H9 (cell line): ENCODE measurements at regions not wholly inside any gene's neighbourhood (a gene's known extent, or its start where the extent isn't known, plus 50 kb on each side); places are given as distances from the start of the nearest gene placed in this dataset.
"Not testable (repeated sequence)": the region's sequence is repeated elsewhere in the genome, so short reads cannot be mapped to it uniquely, and the experiment has no call there.

Experiments
- DNase-seq: peaks from one replicate; pipeline ENCODE4 v3.0.0-alpha.2; 2017
- H2AFZ ChIP-seq: one replicate; pipeline ENCODE4 v1.6.1; 2013; ENCODE audit warnings: mild to moderate bottlenecking, low read length, control low read depth, moderate library complexity
- H2AK5ac ChIP-seq: 2 replicates; pipeline ENCODE4 v1.6.1; 2013; ENCODE audit warnings: low read length, control low read depth, mixed read lengths; ENCODE audit not compliant: insufficient read length
- H2BK120ac ChIP-seq: one replicate; pipeline ENCODE4 v1.6.1; 2013; ENCODE audit warnings: low read depth, mild to moderate bottlenecking, low read length, control low read depth, inconsistent platforms; ENCODE audit not compliant: poor library complexity, severe bottlenecking
- H2BK12ac ChIP-seq: 2 replicates; pipeline ENCODE4 v1.6.1; 2013; ENCODE audit warnings: low read length, control low read depth, mixed read lengths, low read depth; ENCODE audit not compliant: insufficient read length
- H2BK15ac ChIP-seq: 2 replicates; pipeline ENCODE4 v1.6.1; 2013; ENCODE audit warnings: low read depth, low read length, control low read depth
- H2BK20ac ChIP-seq: one replicate; pipeline ENCODE4 v1.6.1; 2013; ENCODE audit warnings: low read depth, mild to moderate bottlenecking, low read length, control low read depth, inconsistent platforms; ENCODE audit not compliant: poor library complexity, severe bottlenecking
- H2BK5ac ChIP-seq: 2 replicates; pipeline ENCODE4 v1.6.1; 2013; ENCODE audit warnings: low read length, control low read depth, mixed read lengths; ENCODE audit not compliant: insufficient read length
- H3K14ac ChIP-seq: 2 replicates; pipeline ENCODE4 v1.6.1; 2013; ENCODE audit warnings: low read length, control low read depth; ENCODE audit not compliant: insufficient read depth
- H3K18ac ChIP-seq: 2 replicates; pipeline ENCODE4 v1.6.1; 2013; ENCODE audit warnings: low read depth, mild to moderate bottlenecking, mixed read lengths, low read length, control low read depth; ENCODE audit not compliant: insufficient read length
- H3K23ac ChIP-seq: 2 replicates; pipeline ENCODE4 v1.6.1; 2013; ENCODE audit warnings: low read length, control low read depth, mixed read lengths, low read depth; ENCODE audit not compliant: insufficient read length
- H3K23me2 ChIP-seq: 2 replicates; pipeline ENCODE4 v1.6.1; 2013; ENCODE audit warnings: low read depth, mild to moderate bottlenecking, mixed read lengths, low read length, control low read depth; ENCODE audit not compliant: insufficient read length, poor library complexity, severe bottlenecking
- H3K27ac ChIP-seq: 2 replicates; pipeline ENCODE4 v1.5.1; 2013; ENCODE audit warnings: low read length, control low read depth, mixed read lengths, low read depth; ENCODE audit not compliant: insufficient read length
- H3K27me3 ChIP-seq: 2 replicates; pipeline ENCODE4 v1.6.1; 2013; ENCODE audit warnings: low read length, control low read depth, inconsistent platforms; ENCODE audit not compliant: insufficient read depth
- H3K4ac ChIP-seq: 2 replicates; pipeline ENCODE4 v1.6.1; 2013; ENCODE audit warnings: low read depth, mild to moderate bottlenecking, control low read depth, inconsistent platforms, low read length, moderate library complexity
- H3K4me1 ChIP-seq: 2 replicates; pipeline ENCODE4 v1.6.1; 2013; ENCODE audit warnings: low read length, control low read depth, inconsistent platforms; ENCODE audit not compliant: insufficient read depth
- H3K4me2 ChIP-seq: 2 replicates; pipeline ENCODE4 v1.6.1; 2013; ENCODE audit warnings: low read length, control low read depth, mixed read lengths; ENCODE audit not compliant: insufficient read length, insufficient read depth
- H3K56ac ChIP-seq: 2 replicates; pipeline ENCODE4 v1.6.1; 2013; ENCODE audit warnings: low read depth, mild to moderate bottlenecking, mixed read lengths, low read length, control low read depth; ENCODE audit not compliant: insufficient read length
- H3K79me1 ChIP-seq: 2 replicates; pipeline ENCODE4 v1.6.1; 2013; ENCODE audit warnings: low read depth, mild to moderate bottlenecking, moderate library complexity, low read length, control low read depth, inconsistent platforms; ENCODE audit not compliant: insufficient read depth, poor library complexity, severe bottlenecking
- H3K79me2 ChIP-seq: 2 replicates; pipeline ENCODE4 v1.6.1; 2013; ENCODE audit warnings: low read length, control low read depth, inconsistent platforms; ENCODE audit not compliant: insufficient read depth
- H3K9ac ChIP-seq: 2 replicates; pipeline ENCODE4 v1.6.1; 2013; ENCODE audit warnings: low read length, control low read depth, mixed read lengths; ENCODE audit not compliant: insufficient read length; ENCODE audit errors: extremely low read depth
- H3K9me3 ChIP-seq: one replicate; pipeline ENCODE4 v1.6.1; 2013; ENCODE audit warnings: low read depth, low read length, inconsistent platforms; ENCODE audit not compliant: control insufficient read depth
- H3T11ph ChIP-seq: one replicate; pipeline ENCODE4 v1.6.1; 2013; ENCODE audit warnings: mild to moderate bottlenecking, low read length, control low read depth, inconsistent platforms
- H4K20me1 ChIP-seq: one replicate; pipeline ENCODE4 v1.6.1; 2013; ENCODE audit not compliant: control insufficient read depth, insufficient read length, insufficient read depth
- H4K5ac ChIP-seq: 2 replicates; pipeline ENCODE4 v1.6.1; 2013; ENCODE audit warnings: low read depth, mild to moderate bottlenecking, mixed read lengths, low read length, control low read depth; ENCODE audit not compliant: insufficient read length
- H4K8ac ChIP-seq: replicated peaks from 2 replicates; pipeline ENCODE4 v1.6.1; 2013; ENCODE audit warnings: low read length, control low read depth, mixed read lengths, low read depth; ENCODE audit not compliant: insufficient read length
- H4K91ac ChIP-seq: 2 replicates; pipeline ENCODE4 v1.6.1; 2013; ENCODE audit warnings: low read depth, mild to moderate bottlenecking, moderate library complexity, mixed read lengths, low read length, control low read depth; ENCODE audit not compliant: insufficient read length
- H3K27ac Mint-ChIP-seq, 3 experiments: 2 replicates in 2 of 3; 3 replicates in 1 of 3; pipeline ENCODE4 v1.8.0; 2020 to 2021; ENCODE audit warnings: mixed read lengths in 3 of 3, mild to moderate bottlenecking in 1 of 3, moderate library complexity in 1 of 3
- H3K27me3 Mint-ChIP-seq: 2 replicates; pipeline ENCODE4 v1.8.0; 2021; ENCODE audit warnings: low read depth, mild to moderate bottlenecking, moderate library complexity, mixed read lengths
- H3K36me3 Mint-ChIP-seq, 3 experiments: 2 replicates in 2 of 3; 3 replicates in 1 of 3; pipeline ENCODE4 v1.8.0; 2020 to 2021; ENCODE audit warnings: low read depth in 3 of 3, mixed read lengths in 3 of 3; ENCODE audit not compliant: insufficient read depth in 1 of 3
- H3K4me1 Mint-ChIP-seq, 2 experiments: 2 replicates each; pipeline ENCODE4 v1.8.0; 2020; ENCODE audit warnings: mixed read lengths in 2 of 2
- H3K4me3 Mint-ChIP-seq, 2 experiments: 2 replicates in 1 of 2; 3 replicates in 1 of 2; pipeline ENCODE4 v1.8.0; 2020 to 2021; ENCODE audit warnings: mild to moderate bottlenecking in 2 of 2, mixed read lengths in 2 of 2, moderate library complexity in 1 of 2
- H3K9me3 Mint-ChIP-seq, 2 experiments: 2 replicates in 1 of 2; 3 replicates in 1 of 2; pipeline ENCODE4 v1.8.0; 2020; ENCODE audit warnings: mild to moderate bottlenecking in 2 of 2, mixed read lengths in 2 of 2, moderate library complexity in 1 of 2
- CTCF ChIP-seq: fragments of 200-600 bp; sonication (generic); conservative IDR thresholded peaks from 3 replicates; pipeline ENCODE4 v1.8.0; 2021; ENCODE audit warnings: antibody characterized with exemption, mild to moderate bottlenecking
- WGBS: extraction: QIAGEN DNeasy Blood & Tissue Kit; methylation state at CpG from one replicate; pipeline ENCODE4 v1.1.7; 2013; ENCODE audit warnings: missing lambda C conversion rate, low lambda C conversion rate, mixed read lengths; ENCODE audit not compliant: insufficient read length; ENCODE audit errors: extremely low coverage; 5-methylcytosine and 5-hydroxymethylcytosine counted together

GRCh38 chr13:105672881-105673280 lies 862.6 kb downstream of the EFNB2 start:
- H3K14ac ChIP-seq: no peak overlapping the region
- no peak overlapping the region for H2BK15ac ChIP-seq
- no peak overlapping the region for H2BK20ac ChIP-seq
- H2BK120ac ChIP-seq: no peak overlapping the region
- H3K9me3 Mint-ChIP-seq: no peaks in the 10 kb centered on the region; a peak in 1 of 5 replicates
- no peak overlapping the region for H3K9ac ChIP-seq
- H3K27ac Mint-ChIP-seq: no peak overlapping the region
- H3K23me2 ChIP-seq: no peaks in the 10 kb centered on the region
- H4K91ac ChIP-seq: no peak overlapping the region
- H3K4me1 ChIP-seq: no peaks in the 10 kb centered on the region
- H4K8ac ChIP-seq: no peak overlapping the region
- H3K4me1 Mint-ChIP-seq: no peaks in the 10 kb centered on the region
- H3K4ac ChIP-seq: no peak overlapping the region
- H3T11ph ChIP-seq: no peak overlapping the region
- H3K79me1 ChIP-seq: no peaks in the 10 kb centered on the region
- H3K36me3 Mint-ChIP-seq: no peaks in the 10 kb centered on the region
- no peak for TF ChIP-seq CTCF
- no peak for DNase-seq
- H2AFZ ChIP-seq: no peak overlapping the region
- no peak overlapping the region for H3K27ac ChIP-seq
- H3K27me3 Mint-ChIP-seq: peaks cover 2% of the 10 kb centered on the region
- H2BK5ac ChIP-seq: no peak overlapping the region
- WGBS: no CpG with 5 or more reads among the region's 4 CpGs
- no peaks in the 10 kb centered on the region for H4K20me1 ChIP-seq
- no peak overlapping the region for H3K23ac ChIP-seq
- H2BK12ac ChIP-seq: no peak overlapping the region
- H3K4me2 ChIP-seq: no peak overlapping the region
- no peak overlapping the region for H2AK5ac ChIP-seq
- H3K27me3 ChIP-seq: no peaks in the 10 kb centered on the region
- no peak overlapping the region for H3K18ac ChIP-seq
- no peak overlapping the region for H3K4me3 Mint-ChIP-seq
- H4K5ac ChIP-seq: no peak overlapping the region
- H3K79me2 ChIP-seq: no peaks in the 10 kb centered on the region
- H3K56ac ChIP-seq: no peak overlapping the region
- no peaks in the 10 kb centered on the region for H3K9me3 ChIP-seq

- DNase-seq, H3K27me3 Mint-ChIP-seq, H3K4me1 Mint-ChIP-seq, H3K4me3 Mint-ChIP-seq, H4K5ac ChIP-seq, H3K27me3 ChIP-seq, H3K9ac ChIP-seq, H3K27ac Mint-ChIP-seq, H2BK20ac ChIP-seq, H3K23me2 ChIP-seq, H3K36me3 Mint-ChIP-seq, H4K20me1 ChIP-seq, H3T11ph ChIP-seq, H3K79me1 ChIP-seq, H3K4me1 ChIP-seq, H2AFZ ChIP-seq, H3K18ac ChIP-seq, H2BK12ac ChIP-seq, H3K79me2 ChIP-seq, H2BK15ac ChIP-seq, H3K14ac ChIP-seq, H3K56ac ChIP-seq, H3K4ac ChIP-seq, H4K91ac ChIP-seq, H2AK5ac ChIP-seq, H3K4me2 ChIP-seq, H3K23ac ChIP-seq, H2BK5ac ChIP-seq, H3K9me3 ChIP-seq, H4K8ac ChIP-seq, H3K27ac ChIP-seq, H3K9me3 Mint-ChIP-seq, H2BK120ac ChIP-seq: not testable (repeated sequence)
- no CpG with 5 or more reads among the region's 9 CpGs for WGBS
These were observed 864.3 kb downstream of the EFNB2 start for GRCh38 chr13:105671131-105671530.
